ENCODE measurements at regions not wholly inside any gene's neighbourhood (a gene's known extent, or its start where the extent isn't known, plus 50 kb on each side); places are given as distances from the start of the nearest gene placed in this dataset.

GRCh38 chr2:103986001-103986400, 867.9 kb upstream of the POU3F3 start:
- no peak overlapping the region for H3K4me2 ChIP-seq (ENCODE audit: low read length)
- H3K27me3 ChIP-seq (ENCODE audit: insufficient read depth, low read depth, low read length): no peaks in the 10 kb centered on the region
- H3K9ac ChIP-seq (ENCODE audit: low read length): no peak overlapping the region
- H3K4me3 ChIP-seq (ENCODE audit: low read length): no peak overlapping the region
- no peaks in the 10 kb centered on the region for H3K36me3 ChIP-seq (ENCODE audit: insufficient read depth, low read length)
- TF ChIP-seq MXI1 (conservative IDR thresholded peaks at IDR 0.05; ENCODE audit: poor library complexity, severe bottlenecking) (no peak), EP300 (conservative IDR thresholded peaks at IDR 0.05; ENCODE audit: poor library complexity, severe bottlenecking) (no peak), CTCF (IDR thresholded peaks at IDR 0.05; ENCODE audit: poor library complexity, severe bottlenecking) (no peak), TAF1 (IDR thresholded peaks at IDR 0.05; ENCODE audit: low read depth) (no peak), SMC3 (conservative IDR thresholded peaks at IDR 0.05; ENCODE audit: poor library complexity) (no peak), RAD21 (conservative IDR thresholded peaks at IDR 0.05) (no peak), EZH2 (IDR thresholded peaks at IDR 0.05; ENCODE audit: borderline replicate concordance, insufficient read depth, low read length, poor library complexity, severe bottlenecking) (no peak)
- H3K79me2 ChIP-seq (replicated peaks; ENCODE audit: insufficient read depth, low read length): no peaks in the 10 kb centered on the region
- H3K9me3 ChIP-seq (ENCODE audit: low read length): no peaks in the 10 kb centered on the region
- no peaks in the 10 kb centered on the region for H3K9me2 ChIP-seq (ENCODE audit: insufficient read depth, low read length)
- no peaks in the 10 kb centered on the region for H4K20me1 ChIP-seq (ENCODE audit: insufficient read depth)
- no peak overlapping the region for H3K27ac ChIP-seq (ENCODE audit: low read length)
- no peak overlapping the region for H2AFZ ChIP-seq (ENCODE audit: low read depth, low read length)
- H3F3A ChIP-seq (ENCODE audit: insufficient read depth, low read length, poor library complexity, severe bottlenecking): no peaks in the 10 kb centered on the region

- H3K9me3 ChIP-seq (ENCODE audit: low read length): no peaks in the 10 kb centered on the region
- H3K4me3 ChIP-seq (ENCODE audit: low read length): no peak overlapping the region
- no peaks in the 10 kb centered on the region for H3K9me2 ChIP-seq (ENCODE audit: insufficient read depth, low read length)
- H3K79me2 ChIP-seq (replicated peaks; ENCODE audit: insufficient read depth, low read length): no peaks in the 10 kb centered on the region
- H3K27me3 ChIP-seq (ENCODE audit: insufficient read depth, low read depth, low read length): no peaks in the 10 kb centered on the region
- H3K4me2 ChIP-seq (ENCODE audit: low read length): no peak overlapping the region
- H2AFZ ChIP-seq (ENCODE audit: low read depth, low read length): no peak overlapping the region
- no peaks in the 10 kb centered on the region for H3F3A ChIP-seq (ENCODE audit: insufficient read depth, low read length, poor library complexity, severe bottlenecking)
- no peak overlapping the region for H3K27ac ChIP-seq (ENCODE audit: low read length)
- H3K36me3 ChIP-seq (ENCODE audit: insufficient read depth, low read length): no peaks in the 10 kb centered on the region
- no peak overlapping the region for H3K9ac ChIP-seq (ENCODE audit: low read length)
- TF ChIP-seq POLR2AphosphoS5 (IDR thresholded peaks at IDR 0.05): no peak
- no peak for TF ChIP-seq SMC3 (conservative IDR thresholded peaks at IDR 0.05; ENCODE audit: poor library complexity)
- TF ChIP-seq MXI1 (conservative IDR thresholded peaks at IDR 0.05; ENCODE audit: poor library complexity, severe bottlenecking): no peak
- no peak for TF ChIP-seq EZH2 (IDR thresholded peaks at IDR 0.05; ENCODE audit: borderline replicate concordance, insufficient read depth, low read length, poor library complexity, severe bottlenecking)
- no peak for TF ChIP-seq RAD21 (conservative IDR thresholded peaks at IDR 0.05)
- TF ChIP-seq TAF1 (IDR thresholded peaks at IDR 0.05; ENCODE audit: low read depth): no peak
- no peak for TF ChIP-seq EP300 (conservative IDR thresholded peaks at IDR 0.05; ENCODE audit: poor library complexity, severe bottlenecking)
- no peak for TF ChIP-seq CTCF (IDR thresholded peaks at IDR 0.05; ENCODE audit: poor library complexity, severe bottlenecking)
- TF ChIP-seq REST (IDR thresholded peaks at IDR 0.05; ENCODE audit: borderline replicate concordance): no peak
- no peaks in the 10 kb centered on the region for H4K20me1 ChIP-seq (ENCODE audit: insufficient read depth)
Observed at GRCh38 chr2:103991591-103991990, 862.3 kb upstream of the POU3F3 start.
